LNCaP clone FGC (cell line): ENCODE measurements at regions not wholly inside any gene's neighbourhood (a gene's known extent, or its start where the extent isn't known, plus 50 kb on each side); places are given as distances from the start of the nearest gene placed in this dataset.
"Not testable (repeated sequence)": the region's sequence is repeated elsewhere in the genome, so short reads cannot be mapped to it uniquely, and the experiment has no call there.

Experiments used
- DNase-seq: peaks from one replicate; pipeline ENCODE4 v3.0.0-alpha.2; 2011; ENCODE audit warnings: low read depth
- H3K4me3 ChIP-seq: 2 replicates; pipeline ENCODE4 v1.5.1; 2011; ENCODE audit warnings: mild to moderate bottlenecking, low read depth, low read length, control low read depth
- CTCF ChIP-seq: IDR thresholded peaks from 2 replicates; pipeline ENCODE4 v1.5.1; 2012; ENCODE audit warnings: mild to moderate bottlenecking; ENCODE audit not compliant: control insufficient read depth, insufficient read depth; ENCODE audit errors: extremely low read depth

- DNase-seq, result no peak
- no peak for TF ChIP-seq CTCF
- H3K4me3 ChIP-seq, result no peak overlapping the region
Observed at GRCh38 chr5:144036476-144036875, 134.0 kb downstream of the YIPF5 start.

GRCh38 chr5:144040615-144041305, 129.7 kb downstream of the YIPF5 start:
- TF ChIP-seq CTCF, result no peak
- H3K4me3 ChIP-seq, result no peak overlapping the region
- DNase-seq, result no peak

DNA sequence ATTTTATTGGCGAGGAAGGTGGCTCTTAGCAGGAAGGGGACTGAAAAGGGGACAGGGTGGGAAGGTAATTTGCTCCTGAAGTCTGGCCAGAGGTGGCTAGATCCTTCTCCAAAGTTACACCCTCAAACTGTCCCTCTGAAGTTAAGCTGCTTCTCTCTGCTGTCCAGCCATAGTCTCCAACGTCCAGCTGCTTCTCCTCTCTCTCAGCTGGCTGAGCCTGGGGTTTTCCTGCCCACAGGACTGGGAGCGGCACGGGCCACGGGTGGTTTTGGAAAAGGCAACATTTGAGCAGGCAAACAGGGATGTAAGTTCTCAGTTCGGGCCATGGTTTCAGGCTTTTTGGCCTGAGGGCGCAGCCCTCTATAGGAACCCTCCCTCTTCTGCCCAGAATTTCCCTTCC, 128.3 kb downstream of the YIPF5 start:
- TF ChIP-seq CTCF, result no peak
- H3K4me3 ChIP-seq, result no peak overlapping the region
- no peak for DNase-seq

- TF ChIP-seq CTCF, result no peak
- DNase-seq, result no peak
- H3K4me3 ChIP-seq, result no peak overlapping the region
Observed at GRCh38 chr5:144048259-144048856, 122.1 kb downstream of the YIPF5 start.

GRCh38 chr5:144055391-144055790, 115.1 kb downstream of the YIPF5 start:
- not testable (repeated sequence) for DNase-seq, H3K4me3 ChIP-seq

- not testable (repeated sequence) for H3K4me3 ChIP-seq, DNase-seq
Observed at GRCh38 chr5:144060091-144060490, 110.4 kb downstream of the YIPF5 start.

DNA sequence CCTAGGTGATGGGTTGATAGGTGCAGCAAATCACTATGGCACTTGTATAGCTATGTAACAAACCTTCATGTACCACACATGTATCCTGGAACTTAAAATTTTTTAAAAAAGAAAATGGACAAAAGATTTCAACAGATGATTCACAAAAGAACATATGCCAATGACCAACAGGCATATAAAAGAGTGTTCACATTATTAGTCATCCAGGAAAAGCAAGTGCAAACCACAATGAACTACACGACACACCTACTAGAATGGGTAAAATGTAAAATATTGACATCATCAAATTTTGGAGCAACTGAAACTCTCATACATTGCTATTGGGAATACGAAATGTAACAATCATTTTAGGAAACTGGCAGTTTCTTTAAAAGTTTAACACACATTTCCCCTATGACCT, 109.9 kb downstream of the YIPF5 start:
- no peak for DNase-seq
- H3K4me3 ChIP-seq, result no peak overlapping the region
- no peak for TF ChIP-seq CTCF

GRCh38 chr5:144065786-144066185, 104.7 kb downstream of the YIPF5 start:
- H3K4me3 ChIP-seq, result no peak overlapping the region
- no peak for TF ChIP-seq CTCF
- no peak for DNase-seq
